GM18519 (cell line): ENCODE measurements at regions not wholly inside any gene's neighbourhood (a gene's known extent, or its start where the extent isn't known, plus 50 kb on each side); places are given as distances from the start of the nearest gene placed in this dataset.

Experiments
- ATAC-seq: cut with Tn5 transposase; IDR thresholded peaks from one replicate; pipeline ENCODE4 v1.9.1; 2021; ENCODE audit warnings: mild to moderate bottlenecking, moderate library complexity; ENCODE audit not compliant: unreplicated experiment, low FRiP score

DNA sequence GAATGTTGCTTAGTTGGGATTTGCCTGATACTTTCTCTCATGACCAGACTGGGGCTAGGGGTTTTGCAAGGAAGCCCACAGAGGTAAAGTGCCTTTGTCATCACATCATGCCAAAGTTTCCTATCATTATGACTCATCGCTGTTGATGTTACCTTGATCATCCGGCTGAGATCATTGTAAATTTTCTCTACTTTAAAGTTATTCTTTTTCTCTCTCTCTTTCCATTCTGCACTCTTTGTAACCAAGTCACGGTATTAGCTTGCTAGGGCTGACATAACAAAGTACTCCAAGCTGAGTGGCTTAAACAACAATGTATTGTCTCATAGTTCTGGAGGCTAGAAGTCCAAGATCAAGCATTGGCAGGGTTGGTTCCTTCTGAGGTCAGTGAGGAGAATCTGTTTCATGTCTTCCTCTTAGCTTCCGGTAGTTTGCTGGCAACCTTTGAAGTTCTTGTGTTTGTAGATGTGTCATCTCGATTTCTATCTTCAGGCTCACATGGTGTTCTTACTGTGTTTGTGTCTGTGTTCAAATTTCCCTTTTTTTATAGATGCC lies 113.0 kb downstream of the DTHD1 start:
- ATAC-seq, result no peak

DNA sequence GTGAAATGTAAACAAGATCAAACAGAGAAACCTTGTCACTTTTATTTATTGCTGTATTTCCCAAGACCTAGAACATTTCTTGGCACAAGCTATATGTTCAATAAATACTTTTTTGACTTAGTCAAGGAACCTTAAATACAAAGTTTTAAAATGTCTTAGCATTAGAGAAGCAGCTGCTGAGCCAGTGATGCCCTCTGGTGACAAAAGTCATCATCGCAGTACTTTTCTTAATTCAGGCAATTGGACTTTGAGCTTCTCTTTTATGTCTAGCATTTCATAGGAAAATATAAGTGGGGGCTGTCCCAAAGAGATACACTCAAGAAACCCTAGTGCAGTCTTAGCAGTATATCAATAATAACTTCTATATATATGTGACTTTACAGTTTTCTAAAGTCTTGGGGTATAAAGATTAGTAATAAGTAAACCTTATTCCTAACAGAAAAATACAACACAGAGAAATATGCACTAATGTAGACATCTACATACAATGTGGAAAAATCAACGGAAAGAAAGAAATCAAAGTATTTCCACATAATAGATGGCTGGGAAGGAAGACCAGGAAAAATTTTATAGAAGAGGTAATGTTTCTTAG lies 118.4 kb downstream of the DTHD1 start:
- ATAC-seq, result no peak

DNA sequence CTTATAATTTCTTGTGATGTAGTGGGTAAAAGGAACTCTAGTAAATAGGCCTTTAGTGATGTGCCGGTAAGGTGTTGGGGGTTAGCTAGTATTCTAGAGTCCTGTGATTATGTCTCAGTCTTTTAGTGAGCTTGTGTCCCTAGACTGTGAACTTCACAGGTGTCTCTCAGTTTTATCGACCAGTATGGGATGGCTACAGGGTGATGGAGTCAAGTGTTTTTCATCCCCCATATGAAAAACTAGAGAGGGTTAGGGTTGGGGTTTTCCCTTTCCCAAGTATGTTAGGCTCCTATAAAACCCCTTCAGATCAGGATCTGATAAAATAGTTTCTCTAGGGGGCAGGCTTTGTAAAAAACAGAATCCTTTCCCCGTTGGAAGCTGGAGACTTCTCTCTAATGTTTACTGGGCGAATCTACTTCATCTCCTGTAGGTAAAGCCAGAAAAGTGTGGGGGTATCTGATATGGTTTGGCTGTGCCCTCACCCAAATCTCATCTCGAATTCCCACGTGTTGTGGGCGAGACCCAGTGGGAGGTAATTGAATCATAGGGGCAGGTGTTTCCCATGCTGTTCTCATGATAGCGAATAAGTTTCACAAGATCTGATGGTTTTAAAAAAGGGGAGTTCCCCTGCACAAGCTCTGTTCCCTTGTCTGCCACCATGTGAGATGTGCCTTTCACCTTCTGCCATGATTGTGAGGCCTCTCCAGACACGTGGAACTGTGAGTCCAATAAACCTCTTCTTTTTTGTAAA lies 120.8 kb downstream of the DTHD1 start:
- ATAC-seq, result no peak

DNA sequence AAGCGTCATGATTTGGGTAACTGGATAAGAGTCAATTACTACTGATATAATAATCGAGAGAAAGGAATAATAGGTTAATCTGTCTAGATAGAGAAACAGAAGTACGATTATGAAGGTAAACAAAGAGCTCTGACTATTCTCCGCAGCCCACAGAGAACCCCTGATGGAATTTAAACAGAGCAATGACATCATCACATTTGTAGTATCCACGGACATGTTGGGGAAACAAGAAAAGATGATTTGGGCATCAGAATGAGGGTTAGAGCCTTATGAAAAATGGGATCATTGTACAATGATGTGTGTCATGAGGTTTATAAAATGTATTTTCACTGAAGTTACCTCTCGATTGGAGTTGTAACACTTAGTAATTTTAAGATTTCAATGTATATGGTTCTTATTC lies 129.9 kb downstream of the DTHD1 start:
- ATAC-seq, result no peak

DNA sequence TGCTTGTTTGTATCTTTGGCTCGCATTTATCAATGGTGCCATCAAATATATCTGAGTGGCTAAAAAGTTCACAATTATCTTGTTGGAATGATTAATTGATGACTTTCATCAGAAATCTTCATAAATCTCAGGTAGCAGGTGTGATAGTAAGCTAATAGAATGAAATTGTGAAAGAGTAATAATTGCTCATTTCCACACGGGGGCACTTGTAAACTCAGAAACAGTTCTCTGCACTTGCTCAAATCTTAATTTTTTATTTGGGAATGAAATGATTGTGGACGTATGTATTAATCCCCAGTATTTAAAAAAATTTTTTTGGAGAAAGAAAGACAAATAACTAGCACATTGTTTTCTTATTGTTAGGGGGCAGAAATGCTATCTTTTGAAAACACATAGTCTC lies 132.8 kb downstream of the DTHD1 start:
- ATAC-seq, result no peak

DNA sequence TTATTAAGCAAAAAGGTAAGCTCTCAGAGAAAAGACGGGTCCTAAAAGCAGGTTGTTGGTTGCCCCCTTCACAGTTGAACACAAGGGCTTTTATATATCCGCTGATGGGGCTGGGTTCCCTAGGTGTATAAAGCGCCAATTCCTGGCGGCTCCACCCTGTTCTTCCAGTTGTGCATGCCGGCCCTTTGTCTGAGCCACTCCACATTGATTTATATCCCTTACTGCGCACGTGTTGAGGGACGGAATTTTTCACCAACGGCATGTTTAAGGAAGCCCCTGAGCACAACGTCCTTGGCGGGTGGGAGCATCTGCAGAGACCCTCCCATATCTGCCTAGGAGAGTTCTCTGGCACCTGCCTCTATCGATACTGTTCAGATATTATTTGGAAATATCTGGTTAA lies 135.7 kb downstream of the DTHD1 start:
- no peak for ATAC-seq

DNA sequence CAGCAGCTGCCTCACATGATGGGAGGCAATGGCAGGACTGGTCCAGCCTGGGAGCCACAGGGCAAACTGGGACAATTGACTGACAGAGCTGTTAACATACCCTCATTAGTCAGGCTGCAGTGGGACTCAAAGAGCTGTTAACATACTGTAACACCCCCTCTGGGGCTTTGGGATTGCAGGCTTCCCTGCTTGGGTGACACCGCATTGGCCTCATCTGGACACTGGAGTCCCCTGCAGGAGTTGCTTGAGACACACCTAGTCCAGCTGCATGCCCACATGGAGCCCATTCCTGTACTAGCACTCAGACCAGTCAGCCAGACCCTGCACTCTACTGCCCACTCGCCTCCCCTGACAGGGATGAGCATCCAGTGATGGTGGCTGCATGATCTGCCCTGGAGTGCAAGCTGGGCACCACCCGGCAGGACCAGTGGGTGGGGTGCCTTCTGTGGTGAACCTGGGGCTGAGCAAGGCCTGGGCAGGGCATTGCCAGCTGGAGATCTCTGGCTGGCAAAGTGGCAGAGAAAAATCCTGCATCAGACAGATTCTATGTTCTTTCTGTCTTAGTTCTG lies 138.8 kb downstream of the DTHD1 start:
- no peak for ATAC-seq

DNA sequence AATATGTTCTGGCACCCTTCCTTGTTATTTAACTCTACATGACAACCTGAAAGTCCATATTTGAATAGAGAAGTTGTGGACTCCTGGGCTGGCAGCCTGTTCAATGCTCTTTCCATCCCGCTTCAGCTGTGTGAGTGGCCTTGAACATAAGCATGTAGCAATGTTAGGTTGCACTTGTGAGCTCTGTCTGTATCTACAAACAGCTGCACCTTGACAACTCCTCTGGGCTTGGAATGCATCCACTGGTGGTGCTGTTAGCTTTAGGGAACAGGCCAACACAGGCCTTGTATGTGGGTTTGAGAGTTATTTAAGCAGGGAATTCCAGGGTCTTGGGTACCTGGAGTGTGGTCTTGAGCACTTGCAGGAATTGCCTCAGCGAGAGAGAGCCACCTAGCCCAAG lies 141.2 kb downstream of the DTHD1 start:
- ATAC-seq, result no peak

DNA sequence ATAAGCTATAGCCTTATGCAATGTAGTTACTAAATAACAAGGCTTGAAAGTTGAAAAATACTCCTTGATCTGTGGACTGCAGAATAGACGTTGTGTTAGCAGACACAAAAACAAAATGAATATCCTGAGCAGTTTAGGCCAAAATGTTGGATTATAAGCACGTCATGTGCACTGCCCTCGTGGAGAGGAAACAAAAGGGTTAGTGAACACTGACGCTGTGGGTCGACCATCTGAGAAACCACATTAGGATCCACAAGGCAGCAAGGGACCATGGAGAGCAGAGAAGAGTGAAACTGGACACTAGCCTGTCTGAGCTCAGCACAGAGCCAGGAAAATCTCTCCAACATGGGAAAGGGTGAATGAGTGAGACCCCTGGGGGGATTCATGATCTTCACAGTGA lies 145.3 kb downstream of the DTHD1 start:
- no peak for ATAC-seq

DNA sequence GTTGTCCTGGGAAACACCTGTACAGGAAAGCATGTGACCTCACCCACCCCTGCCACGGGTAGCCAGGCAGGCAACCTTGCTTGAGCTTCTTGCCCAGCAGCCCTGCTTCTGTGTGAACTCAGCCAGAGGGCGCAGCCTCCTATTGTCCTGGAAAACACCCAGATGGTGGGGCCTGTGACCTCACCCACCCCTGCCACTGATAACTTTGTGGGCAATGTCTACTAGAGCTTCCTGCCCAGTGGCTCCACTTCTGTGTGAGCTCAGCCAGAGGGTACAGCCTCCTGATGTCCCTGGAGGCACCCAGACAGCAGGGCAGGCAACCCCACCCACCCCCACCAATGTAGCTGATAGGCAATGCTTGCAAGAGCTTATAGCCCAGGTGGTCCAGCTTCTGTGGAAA lies 146.3 kb downstream of the DTHD1 start:
- no peak for ATAC-seq

DNA sequence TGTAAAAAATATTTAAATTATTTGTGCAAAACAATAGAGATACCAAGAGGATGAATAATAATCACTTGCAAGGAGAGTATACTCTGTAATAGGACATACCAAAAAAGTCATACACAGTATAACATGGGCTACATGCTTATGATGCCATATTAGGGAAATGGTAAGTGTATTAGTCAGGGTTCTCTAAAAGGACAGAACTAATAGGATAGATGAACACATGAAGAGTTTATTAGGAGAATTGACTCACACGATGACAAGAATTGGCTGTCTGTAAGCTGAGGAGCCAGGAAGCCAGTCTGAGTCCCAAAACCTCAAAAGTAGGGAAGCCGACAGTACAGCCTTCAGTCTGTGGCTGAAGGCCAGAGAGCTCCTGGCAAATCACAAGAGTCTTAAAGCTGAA lies 151.2 kb downstream of the DTHD1 start:
- ATAC-seq, result no peak

DNA sequence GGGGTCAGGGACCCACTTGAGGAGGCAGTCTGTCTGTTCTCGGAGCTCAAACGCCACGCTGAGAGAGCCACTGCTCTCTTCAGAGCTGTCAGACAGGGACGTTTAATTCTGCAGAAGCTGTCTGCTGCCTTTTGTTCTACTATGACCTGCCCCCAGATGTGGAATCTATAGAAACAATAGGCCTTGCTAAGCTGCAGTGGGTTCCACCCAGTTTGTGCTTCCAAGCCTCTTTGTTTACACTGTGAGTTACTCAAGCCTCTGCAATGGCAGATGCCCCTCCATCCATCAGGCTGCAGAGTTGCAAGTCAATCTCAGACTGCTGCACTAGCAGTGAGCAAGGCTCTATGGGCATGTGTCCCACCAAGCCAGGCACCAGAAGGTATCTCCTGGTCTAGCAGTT lies 158.1 kb downstream of the DTHD1 start:
- no peak for ATAC-seq

DNA sequence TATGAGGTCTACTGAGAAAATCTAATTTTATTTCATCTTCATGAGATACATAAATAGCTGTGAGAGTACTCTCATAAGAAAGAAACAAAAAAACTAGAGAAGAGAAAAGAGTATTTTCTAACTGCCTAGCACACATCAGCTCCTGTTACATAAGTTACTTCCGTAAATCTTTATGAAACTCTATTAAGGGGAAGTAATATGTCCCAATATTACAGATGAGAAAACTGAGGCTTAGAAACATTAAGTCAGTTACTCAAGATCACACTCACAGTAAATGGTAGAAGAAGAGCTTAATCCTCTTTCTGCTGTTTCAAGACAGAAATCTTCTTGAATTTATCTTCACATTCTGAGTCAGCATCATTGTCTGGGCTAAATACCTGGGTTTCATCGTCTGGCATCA lies 164.1 kb downstream of the DTHD1 start:
- no peak for ATAC-seq

DNA sequence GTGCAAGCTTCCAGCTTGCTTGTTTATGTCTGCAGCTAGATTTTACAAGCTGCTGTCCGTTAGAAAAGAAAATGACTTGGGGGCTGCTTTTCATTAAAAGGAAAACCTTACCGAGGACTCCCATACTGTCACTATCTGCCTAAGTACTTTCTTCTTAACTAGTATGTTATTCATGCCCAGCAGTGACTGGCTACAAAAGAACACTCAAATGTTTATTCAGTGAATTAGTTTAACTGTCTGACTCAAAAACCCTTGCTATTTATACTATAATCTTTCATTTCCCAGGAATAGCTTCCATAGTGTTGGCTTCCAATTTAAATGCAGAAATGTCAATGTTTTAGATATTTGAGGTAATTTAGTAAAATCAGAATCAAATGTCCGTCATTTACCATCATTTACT lies 164.9 kb downstream of the DTHD1 start:
- no peak for ATAC-seq

DNA sequence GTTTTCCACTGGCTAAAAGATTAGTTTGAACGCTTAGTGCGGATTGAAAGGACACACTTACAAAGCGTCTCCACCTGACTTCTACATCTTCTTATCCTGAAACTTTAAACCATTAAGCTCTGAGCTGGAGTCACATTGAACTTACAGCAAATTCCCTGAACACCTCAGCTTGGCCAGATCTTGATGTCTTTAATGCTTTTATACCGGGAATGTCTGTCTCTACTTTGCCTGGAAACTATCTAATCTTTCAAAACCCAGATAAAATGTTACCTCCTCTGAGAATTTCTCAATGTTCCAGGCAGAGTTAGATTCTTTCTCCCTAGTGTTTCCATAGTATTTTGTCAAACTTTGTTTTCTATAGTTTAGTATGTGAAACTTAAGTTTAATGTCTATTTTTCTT lies 179.9 kb downstream of the DTHD1 start:
- no peak for ATAC-seq

DNA sequence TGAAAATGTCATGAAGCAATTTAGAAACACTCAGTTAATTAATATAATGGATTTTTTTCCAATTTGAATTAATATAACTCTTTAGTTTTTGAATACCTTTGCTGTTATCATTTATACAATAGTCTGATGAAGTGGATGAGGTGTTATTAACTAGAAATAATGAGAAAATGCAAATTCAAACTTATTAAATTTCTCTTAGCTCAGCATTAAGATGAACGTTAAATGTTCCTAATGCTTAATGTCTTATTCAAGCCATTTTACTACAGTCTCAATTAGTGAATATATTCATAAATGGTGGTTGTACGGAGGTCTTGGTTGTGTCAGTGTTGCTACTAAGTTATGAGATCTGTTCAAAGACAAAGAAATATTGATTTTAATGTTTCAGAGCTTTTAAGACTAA lies 186.3 kb downstream of the DTHD1 start:
- no peak for ATAC-seq

DNA sequence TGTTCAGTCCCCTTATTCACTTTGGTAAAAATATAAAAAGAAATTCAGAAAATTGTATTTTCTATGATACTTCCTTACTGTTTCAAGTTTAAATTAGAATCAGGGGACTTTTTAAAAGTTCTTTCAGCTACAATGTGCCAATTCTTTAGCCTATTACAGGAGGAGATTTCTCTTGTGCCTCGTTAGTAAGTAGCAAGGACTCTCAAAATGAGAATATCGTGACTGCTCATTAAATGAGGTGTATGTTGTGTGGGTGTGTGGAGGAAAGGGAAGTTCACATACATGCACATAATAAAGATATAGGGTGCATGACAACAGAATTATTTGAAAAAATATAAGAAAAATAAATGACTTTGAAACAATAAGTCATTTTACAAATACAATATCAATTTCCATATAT lies 190.5 kb downstream of the DTHD1 start:
- no peak for ATAC-seq

DNA sequence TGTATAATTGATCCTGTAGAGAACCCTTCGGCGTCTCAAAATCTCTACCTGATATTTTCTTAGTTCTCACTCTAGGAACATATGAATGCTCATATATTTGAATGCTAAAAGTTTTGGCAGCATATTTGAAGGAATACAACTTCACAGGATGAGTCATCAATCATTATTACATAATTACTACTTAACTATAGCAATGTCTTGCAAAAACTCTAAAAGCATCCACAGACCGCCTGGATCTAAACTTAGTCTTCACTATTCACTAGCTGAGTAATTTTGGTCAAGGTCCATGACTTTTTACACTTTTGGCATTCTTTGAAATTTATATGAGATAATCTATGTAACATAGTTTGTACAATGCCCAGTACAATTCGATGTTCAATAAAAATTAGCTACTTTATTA lies 194.7 kb downstream of the DTHD1 start:
- no peak for ATAC-seq

DNA sequence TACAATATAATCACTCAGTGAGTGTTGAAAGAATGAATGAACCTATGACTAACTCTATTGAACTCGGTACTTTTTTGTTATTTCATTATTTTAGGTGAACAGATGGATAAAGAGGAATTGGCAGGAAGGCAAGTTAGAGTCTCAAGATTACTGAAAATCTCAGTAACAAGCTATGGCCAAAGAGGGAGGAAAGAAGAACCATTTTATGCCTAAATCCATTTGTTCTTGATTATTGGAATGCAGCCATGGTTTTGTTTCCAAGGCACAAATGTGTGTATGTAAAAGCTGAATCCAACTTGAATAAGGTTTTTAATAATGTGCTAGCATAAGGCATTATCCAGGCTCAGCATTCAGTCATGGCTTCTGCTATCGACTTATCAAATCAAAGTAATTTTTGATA lies 196.4 kb downstream of the DTHD1 start:
- no peak for ATAC-seq

DNA sequence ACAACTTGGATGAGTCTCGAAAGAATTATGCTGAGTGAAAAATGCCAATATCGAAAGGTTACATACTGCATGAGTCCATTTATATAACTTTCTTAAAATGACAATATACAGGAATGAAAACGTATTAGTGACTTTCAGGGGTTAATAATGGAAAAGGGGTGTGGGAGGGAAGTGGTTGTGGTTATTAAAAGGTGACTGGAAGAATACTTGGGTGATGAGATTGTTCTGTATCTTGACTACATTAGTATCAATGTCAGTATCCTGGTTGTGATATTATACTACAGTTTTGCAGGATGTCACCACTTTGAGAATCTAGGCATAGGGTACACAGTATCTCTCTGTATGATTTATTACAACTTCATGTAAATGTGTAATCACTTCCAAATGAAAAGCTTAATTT lies 204.5 kb downstream of the DTHD1 start:
- ATAC-seq, result no peak

DNA sequence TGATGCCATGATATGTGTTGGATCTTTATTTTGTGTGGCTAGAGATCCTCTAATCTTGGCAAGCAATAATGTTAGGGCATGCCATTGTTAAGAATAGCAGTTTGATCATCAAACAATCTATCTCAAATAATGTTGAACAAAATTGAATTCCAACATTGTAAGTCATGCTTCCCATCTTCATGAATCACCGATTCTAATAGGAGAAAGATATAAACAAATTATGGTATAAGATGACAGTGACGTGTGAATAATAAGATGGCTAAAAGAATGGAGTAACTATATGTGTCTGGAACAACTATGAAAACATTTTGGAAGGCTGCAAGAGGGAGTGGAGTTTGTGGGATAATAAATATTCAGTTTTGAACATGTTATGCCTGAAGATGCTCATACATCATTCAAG lies 208.4 kb downstream of the DTHD1 start:
- no peak for ATAC-seq

DNA sequence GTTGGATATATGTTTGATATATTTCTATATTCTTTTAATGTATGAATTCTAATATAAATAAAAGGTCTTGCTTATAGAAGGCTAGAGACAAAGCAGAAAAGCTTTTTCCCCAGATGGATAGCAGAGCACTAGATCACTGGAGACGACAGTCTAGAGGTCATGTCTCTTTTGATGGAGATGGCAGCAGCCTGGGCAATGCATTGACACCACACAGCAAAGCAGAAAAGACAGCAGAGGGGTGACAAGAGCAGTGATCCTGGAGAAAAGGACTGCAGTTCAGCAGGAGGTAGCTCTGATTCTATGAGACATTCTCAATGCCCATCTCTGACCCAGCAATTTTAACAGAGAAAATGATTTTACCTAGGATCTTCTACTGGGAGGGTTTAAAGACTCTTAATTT lies 210.6 kb downstream of the DTHD1 start:
- no peak for ATAC-seq
